GM12892 (cell line): ENCODE measurements at regions not wholly inside any gene's neighbourhood (a gene's known extent, or its start where the extent isn't known, plus 50 kb on each side); places are given as distances from the start of the nearest gene placed in this dataset.

ENCODE experiments used
- POLR2A ChIP-seq: IDR thresholded peaks from 2 replicates; pipeline ENCODE4 v1.6.1; 2011; ENCODE audit warnings: low read depth, low read length, control low read depth
- POLR2AphosphoS5 ChIP-seq: IDR thresholded peaks from 2 replicates; pipeline ENCODE4 v1.6.1; 2011; ENCODE audit warnings: low read depth, low read length, control low read depth

DNA sequence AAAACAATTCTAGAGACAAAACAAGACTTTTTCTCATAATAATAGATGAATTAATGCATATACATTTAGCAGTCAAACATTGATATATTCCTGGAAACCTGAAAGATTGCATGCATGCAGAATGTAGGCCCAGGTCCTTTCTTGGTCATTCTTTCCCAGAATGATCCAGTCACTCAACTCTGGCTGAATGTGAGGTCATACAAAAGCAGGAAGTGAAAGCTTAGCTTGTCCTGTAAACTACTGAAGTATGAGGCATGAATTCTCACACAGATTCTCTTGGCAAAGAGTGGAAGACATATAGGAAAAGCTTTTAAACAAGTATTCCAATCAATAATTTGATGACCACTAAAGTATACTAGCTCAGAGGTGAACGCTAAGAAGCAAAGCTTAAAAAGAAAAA, 253.9 kb downstream of the PPP1R3A start:
- no peak for TF ChIP-seq POLR2AphosphoS5
- TF ChIP-seq POLR2A, result no peak
